SK-MEL-5 (cell line): ENCODE measurements at regions not wholly inside any gene's neighbourhood (a gene's known extent, or its start where the extent isn't known, plus 50 kb on each side); places are given as distances from the start of the nearest gene placed in this dataset.

Experiments
- DNase-seq: peaks from one replicate; pipeline ENCODE4 v3.0.0-alpha.2; 2016; ENCODE audit warnings: low read depth, low spot score
- in situ Hi-C: cut with HindIII; loops from 2 replicates; pipeline ENCODE4 v1.10.0; 2016; ENCODE audit warnings: low sequenced_read_pairs, high pct_unique_total_duplicates, low pct_unique_long_range_greater_than_20kb

- DNase-seq, result no peak
- in situ Hi-C loops, result no loop called here
Measured at GRCh38 chr6:14212020-14212419, 94.4 kb downstream of the CD83 start.

GRCh38 chr6:14212632-14213031 is 95.1 kb downstream of the CD83 start:
- in situ Hi-C loops, result no loop called here
- DNase-seq, result no peak

- DNase-seq, result no peak
- in situ Hi-C loops, result no loop called here
Measured at GRCh38 chr6:14216946-14217684, 99.5 kb downstream of the CD83 start.

GRCh38 chr6:14217728-14218518 is 100.4 kb downstream of the CD83 start:
- DNase-seq, result no peak
- in situ Hi-C loops, result no loop called here

GRCh38 chr6:14218519-14218800 is 100.9 kb downstream of the CD83 start:
- DNase-seq, result no peak
- in situ Hi-C loops, result no loop called here

GRCh38 chr6:14221564-14222279 is 104.2 kb downstream of the CD83 start:
- DNase-seq, result no peak
- in situ Hi-C loops, result no loop called here

- in situ Hi-C loops, result no loop called here
- DNase-seq, result no peak
Measured at GRCh38 chr6:14222956-14223355, 105.4 kb downstream of the CD83 start.

GRCh38 chr6:14224359-14225103 is 107.0 kb downstream of the CD83 start:
- no peak for DNase-seq
- in situ Hi-C loops, result no loop called here

- DNase-seq, result no peak
- in situ Hi-C loops, result no loop called here
Measured at GRCh38 chr6:14226051-14226660, 108.6 kb downstream of the CD83 start.

- no peak for DNase-seq
- in situ Hi-C loops, result no loop called here
Measured at GRCh38 chr6:14228571-14228970, 111.0 kb downstream of the CD83 start.

GRCh38 chr6:14231071-14231483 is 113.5 kb downstream of the CD83 start:
- in situ Hi-C loops, result no loop called here
- no peak for DNase-seq

- DNase-seq, result no peak
- in situ Hi-C loops, result no loop called here
Measured at GRCh38 chr6:14231501-14232280, 114.1 kb downstream of the CD83 start.

GRCh38 chr6:14232889-14233288 is 115.3 kb downstream of the CD83 start:
- in situ Hi-C loops, result no loop called here
- no peak for DNase-seq

GRCh38 chr6:14235653-14236356 is 118.2 kb downstream of the CD83 start:
- no peak for DNase-seq
- in situ Hi-C loops, result no loop called here

GRCh38 chr6:14239097-14239496 is 121.5 kb downstream of the CD83 start:
- in situ Hi-C loops, result no loop called here
- DNase-seq, result no peak

GRCh38 chr6:14240411-14241166 is 123.0 kb downstream of the CD83 start:
- in situ Hi-C loops, result no loop called here
- DNase-seq, result no peak
